ENCODE measurements at regions not wholly inside any gene's neighbourhood (a gene's known extent, or its start where the extent isn't known, plus 50 kb on each side); places are given as distances from the start of the nearest gene placed in this dataset.

GRCh38 chr2:115904516-115904915 lies 1462.1 kb downstream of the DPP10 start:
- in situ Hi-C loops (cut with MboI; ENCODE audit: low pct_unique_long_range_greater_than_20kb, low sequenced_read_pairs, unreplicated experiment), result no loop called here
- no peak for DNase-seq (ENCODE audit: low spot score)
- no peak for TF ChIP-seq CTCF (IDR thresholded peaks at IDR 0.05; ENCODE audit: extremely low read depth, insufficient read depth, missing control alignments)

- TF ChIP-seq CTCF (IDR thresholded peaks at IDR 0.05; ENCODE audit: extremely low read depth, insufficient read depth, missing control alignments), result no peak
- in situ Hi-C loops (cut with MboI; ENCODE audit: low pct_unique_long_range_greater_than_20kb, low sequenced_read_pairs, unreplicated experiment), result no loop called here
- no peak for DNase-seq (ENCODE audit: low spot score)
Observed at GRCh38 chr2:115908731-115909130, 1466.3 kb downstream of the DPP10 start.

GRCh38 chr2:115910270-115910669 lies 1467.8 kb downstream of the DPP10 start:
- peak; percentile 6 for TF ChIP-seq CTCF (IDR thresholded peaks at IDR 0.05; ENCODE audit: extremely low read depth, insufficient read depth, missing control alignments)
- in situ Hi-C loops (cut with MboI; ENCODE audit: low pct_unique_long_range_greater_than_20kb, low sequenced_read_pairs, unreplicated experiment), result no loop called here
- no peak for DNase-seq (ENCODE audit: low spot score)

- no peak for TF ChIP-seq CTCF (IDR thresholded peaks at IDR 0.05; ENCODE audit: extremely low read depth, insufficient read depth, missing control alignments)
- DNase-seq (ENCODE audit: low spot score), result no peak
- in situ Hi-C loops (cut with MboI; ENCODE audit: low pct_unique_long_range_greater_than_20kb, low sequenced_read_pairs, unreplicated experiment), result no loop called here
Observed at GRCh38 chr2:115913921-115914320, 1471.5 kb downstream of the DPP10 start.

- in situ Hi-C loops (cut with MboI; ENCODE audit: low pct_unique_long_range_greater_than_20kb, low sequenced_read_pairs, unreplicated experiment), result no loop called here
- no peak for TF ChIP-seq CTCF (IDR thresholded peaks at IDR 0.05; ENCODE audit: extremely low read depth, insufficient read depth, missing control alignments)
- DNase-seq (ENCODE audit: low spot score), result no peak
Observed at GRCh38 chr2:115921541-115921940, 1479.1 kb downstream of the DPP10 start.

- TF ChIP-seq CTCF (IDR thresholded peaks at IDR 0.05; ENCODE audit: extremely low read depth, insufficient read depth, missing control alignments), result no peak
- DNase-seq (ENCODE audit: low spot score), result no peak
- in situ Hi-C loops (cut with MboI; ENCODE audit: low pct_unique_long_range_greater_than_20kb, low sequenced_read_pairs, unreplicated experiment), result no loop called here
Observed at GRCh38 chr2:115939902-115940301, 1497.5 kb downstream of the DPP10 start.

- in situ Hi-C loops (cut with MboI; ENCODE audit: low pct_unique_long_range_greater_than_20kb, low sequenced_read_pairs, unreplicated experiment), result no loop called here
- no peak for DNase-seq (ENCODE audit: low spot score)
Observed at GRCh38 chr2:115942800-115943199, 1500.4 kb downstream of the DPP10 start.

More at GRCh38 chr2:115942800-115943199, 1500.4 kb downstream of the DPP10 start:
- no peak for TF ChIP-seq CTCF (IDR thresholded peaks at IDR 0.05; ENCODE audit: extremely low read depth, insufficient read depth, missing control alignments)
